ENCODE measurements at regions not wholly inside any gene's neighbourhood (a gene's known extent, or its start where the extent isn't known, plus 50 kb on each side); places are given as distances from the start of the nearest gene placed in this dataset.
"Not testable (repeated sequence)": the region's sequence is repeated elsewhere in the genome, so short reads cannot be mapped to it uniquely, and the experiment has no call there.

DNA sequence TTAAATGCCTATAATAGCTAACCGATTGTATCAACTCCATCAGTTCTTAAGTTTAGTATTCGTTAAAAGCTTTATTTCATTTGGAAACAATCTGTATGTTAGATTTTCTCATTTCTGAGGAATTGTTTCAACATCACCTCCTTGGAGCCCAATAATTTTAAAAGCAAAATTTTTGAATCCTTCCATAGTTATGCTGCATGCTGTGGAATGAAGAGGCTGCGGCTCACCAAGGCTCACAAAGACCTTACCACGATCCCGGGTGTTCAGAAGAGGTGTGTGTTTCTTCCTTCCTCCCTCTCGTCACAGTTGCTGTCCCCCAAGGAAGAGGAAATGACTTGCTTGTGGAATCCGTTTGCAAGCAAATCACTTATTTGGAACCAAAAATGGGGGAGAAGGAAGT, 143.8 kb downstream of the FGF1 start:
- H3K4me1 Mint-ChIP-seq = no peaks in the 10 kb centered on the region
- H3K9me3 Mint-ChIP-seq = no peaks in the 10 kb centered on the region
- H3K36me3 Mint-ChIP-seq = no peaks in the 10 kb centered on the region
- peaks cover 27 to 28% of the 10 kb centered on the region in 2 donors for H3K27me3 Mint-ChIP-seq
- no peak overlapping the region for H3K4me3 Mint-ChIP-seq
- DNase-seq = no peak
- no peak for ATAC-seq (replicated peaks)
- H3K27ac Mint-ChIP-seq = no peak overlapping the region

DNA sequence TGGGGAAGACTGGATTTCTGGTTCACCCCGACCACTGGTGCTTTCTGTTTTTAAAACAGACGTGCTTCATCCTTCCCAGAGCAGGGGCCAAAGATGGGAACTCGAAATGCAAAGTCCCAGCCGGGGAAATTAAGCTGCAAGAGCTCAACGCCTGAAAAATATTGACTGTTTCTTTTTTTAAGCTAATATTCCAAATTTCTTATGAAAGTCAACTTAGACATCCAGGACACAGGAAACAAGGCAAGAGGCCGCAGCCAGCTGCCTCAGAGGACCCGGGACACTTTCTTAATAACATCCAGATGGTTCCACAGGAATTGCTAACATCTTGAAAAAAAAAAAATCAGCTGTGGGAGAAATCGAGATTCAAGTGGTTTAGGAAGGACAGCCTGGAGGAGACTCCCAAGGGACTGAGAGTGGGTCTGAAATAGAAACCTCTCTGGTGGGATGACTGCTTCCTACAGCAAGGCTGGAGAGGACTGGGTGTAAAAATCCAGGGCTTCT, 144.9 kb downstream of the FGF1 start:
- no peak for ATAC-seq (replicated peaks)
- no peaks in the 10 kb centered on the region for H3K4me1 Mint-ChIP-seq
- H3K9me3 Mint-ChIP-seq = no peaks in the 10 kb centered on the region
- peaks cover 29% of the 10 kb centered on the region in 2 donors for H3K27me3 Mint-ChIP-seq
- no peak for DNase-seq
- no peaks in the 10 kb centered on the region for H3K36me3 Mint-ChIP-seq
- H3K27ac Mint-ChIP-seq = no peak overlapping the region
- H3K4me3 Mint-ChIP-seq = no peak overlapping the region

DNA sequence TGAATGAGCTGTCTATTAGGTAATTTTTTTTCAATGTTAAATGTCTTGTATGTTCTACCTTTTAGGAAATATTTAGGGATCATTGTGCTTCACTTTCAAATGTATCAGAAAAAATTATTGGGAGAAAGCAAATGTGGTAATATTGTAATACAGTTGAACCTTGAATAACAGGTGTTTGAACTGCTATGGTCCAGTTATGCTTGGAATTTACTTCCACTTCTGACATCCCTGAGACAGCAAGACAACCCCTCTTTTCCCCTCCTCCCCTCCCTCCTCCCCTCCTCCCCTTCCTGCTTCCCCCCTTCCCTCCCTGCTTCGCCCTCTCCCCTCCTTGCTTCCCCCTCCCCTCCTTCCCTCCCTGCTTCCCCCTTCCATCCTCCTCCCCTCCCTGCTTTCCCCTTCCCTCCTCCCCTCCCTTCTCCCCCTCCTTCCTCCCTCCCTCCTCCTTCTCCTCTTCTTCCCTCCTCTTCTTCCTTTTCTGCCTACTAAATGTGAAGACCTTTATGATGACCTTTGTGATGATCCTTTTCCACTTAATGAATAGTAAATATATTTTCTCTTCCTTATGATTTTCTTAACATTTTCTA, 146.6 kb downstream of the FGF1 start:
- Mint-ChIP-seq H3K36me3 (no peaks in the 10 kb centered on the region), H3K27me3 (peaks cover 24 to 29% of the 10 kb centered on the region in 2 donors), H3K9me3 (peaks cover 0 to 7% of the 10 kb centered on the region in 2 donors), H3K4me3 (no peak overlapping the region), H3K27ac (no peak overlapping the region), H3K4me1 (no peaks in the 10 kb centered on the region)
- no peak for DNase-seq
- no peak for ATAC-seq (replicated peaks)

GRCh38 chr5:142537938-142538337, 148.0 kb downstream of the FGF1 start:
- Mint-ChIP-seq H3K4me3 (no peak overlapping the region), H3K36me3 (no peaks in the 10 kb centered on the region), H3K27me3 (peaks cover 24 to 32% of the 10 kb centered on the region in 2 donors), H3K9me3 (peaks cover 0 to 8% of the 10 kb centered on the region in 2 donors), H3K27ac (no peak overlapping the region), H3K4me1 (no peaks in the 10 kb centered on the region)
- DNase-seq = no peak
- no peak for ATAC-seq (replicated peaks)

GRCh38 chr5:142532781-142533176, 153.1 kb downstream of the FGF1 start:
- Mint-ChIP-seq H3K9me3 (peaks cover 0 to 8% of the 10 kb centered on the region in 2 donors), H3K4me3 (no peak overlapping the region), H3K27me3 (peaks cover 5 to 13% of the 10 kb centered on the region in 2 donors), H3K36me3 (no peaks in the 10 kb centered on the region), H3K27ac (no peak overlapping the region), H3K4me1 (peaks cover 2 to 5% of the 10 kb centered on the region in 2 donors)
- ATAC-seq (replicated peaks) = no peak
- DNase-seq = no peak

- peaks cover 6 to 11% of the 10 kb centered on the region in 2 donors for H3K4me1 Mint-ChIP-seq
Measured at GRCh38 chr5:142531977-142532780, 153.7 kb downstream of the FGF1 start.

DNA sequence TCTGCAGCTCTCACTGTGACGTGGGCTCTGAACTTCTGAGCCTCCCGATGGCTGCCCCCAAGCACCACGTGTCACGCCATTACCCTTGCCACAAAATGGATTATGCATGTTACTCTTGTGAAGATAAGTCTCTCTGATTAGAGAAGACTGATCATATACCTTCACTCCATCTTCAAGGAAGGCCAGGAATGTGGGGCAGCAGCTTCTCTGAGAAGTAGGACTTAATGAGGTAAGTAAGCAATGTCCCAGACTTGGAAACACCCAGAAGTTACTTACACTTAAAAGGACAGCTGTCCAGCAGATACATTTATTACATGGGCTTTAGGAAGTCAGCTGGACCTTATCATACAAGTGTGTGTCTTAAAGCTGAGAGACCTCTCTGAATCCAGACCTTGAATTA, 155.0 kb downstream of the FGF1 start:
- H3K27ac Mint-ChIP-seq = no peak overlapping the region
- DNase-seq (no peak), ATAC-seq (replicated peaks) (no peak)
- no peaks in the 10 kb centered on the region for H3K36me3 Mint-ChIP-seq
- H3K27me3 Mint-ChIP-seq = peaks cover 0 to 6% of the 10 kb centered on the region in 2 donors
- no peak overlapping the region for H3K4me3 Mint-ChIP-seq
- peaks cover 0 to 8% of the 10 kb centered on the region in 2 donors for H3K9me3 Mint-ChIP-seq
- peaks cover 6 to 13% of the 10 kb centered on the region in 2 donors for H3K4me1 Mint-ChIP-seq

More at GRCh38 chr5:142531977-142532780, 153.7 kb downstream of the FGF1 start:
- no peak overlapping the region for H3K4me3 Mint-ChIP-seq
- no peak for DNase-seq
- no peak overlapping the region for H3K27ac Mint-ChIP-seq
- no peaks in the 10 kb centered on the region for H3K36me3 Mint-ChIP-seq
- peaks cover 0 to 8% of the 10 kb centered on the region in 2 donors for H3K9me3 Mint-ChIP-seq
- ATAC-seq (replicated peaks) = no peak
- H3K27me3 Mint-ChIP-seq = peaks cover 2 to 9% of the 10 kb centered on the region in 2 donors

DNA sequence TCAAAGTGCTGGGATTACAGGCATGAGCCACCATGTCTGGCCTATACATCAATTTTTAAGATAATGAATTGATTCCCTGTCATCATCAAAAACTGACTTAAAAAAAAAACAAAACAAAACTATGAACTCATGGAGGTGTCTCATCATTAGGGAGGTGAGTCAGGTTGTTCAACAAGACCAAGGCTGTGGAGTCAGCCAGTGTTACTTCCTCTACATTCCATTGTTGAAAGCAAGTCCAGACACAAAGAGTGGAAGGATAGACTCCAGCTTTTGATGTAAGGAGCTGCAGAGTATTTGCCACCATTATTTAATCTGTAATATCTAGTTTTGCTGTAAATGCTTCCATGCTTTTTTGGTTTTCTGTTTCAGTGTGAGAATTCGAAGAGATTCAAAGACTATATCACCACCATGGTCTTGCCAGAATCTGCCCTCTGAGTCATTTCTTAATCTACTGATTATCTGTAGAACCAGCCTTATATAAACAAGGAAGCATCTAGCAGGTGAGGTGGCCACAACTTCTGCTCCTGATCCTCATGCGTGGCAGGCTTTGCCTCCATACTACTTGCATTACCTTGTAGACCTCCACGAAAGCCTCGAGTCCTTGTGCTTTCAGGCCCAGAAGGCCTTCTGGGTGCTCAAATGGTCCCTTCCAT, 156.1 kb downstream of the FGF1 start:
- Mint-ChIP-seq H3K27me3 (peaks cover 0 to 6% of the 10 kb centered on the region in 2 donors), H3K36me3 (no peaks in the 10 kb centered on the region), H3K4me3 (no peak overlapping the region), H3K4me1 (peaks cover 6 to 13% of the 10 kb centered on the region in 2 donors), H3K27ac (no peak overlapping the region), H3K9me3 (peaks cover 0 to 5% of the 10 kb centered on the region in 2 donors)
- ATAC-seq (replicated peaks) (no peak), DNase-seq (no peak)

- peaks cover 6 to 13% of the 10 kb centered on the region in 2 donors for H3K4me1 Mint-ChIP-seq
- no peak for DNase-seq
- H3K4me3 Mint-ChIP-seq = no peak overlapping the region
- no peaks in the 10 kb centered on the region for H3K36me3 Mint-ChIP-seq
- H3K9me3 Mint-ChIP-seq = no peaks in the 10 kb centered on the region
- peaks cover 7 to 13% of the 10 kb centered on the region in 2 donors for H3K27me3 Mint-ChIP-seq
- peak; percentile 54 to 55 for ATAC-seq (replicated peaks)
- no peak overlapping the region for H3K27ac Mint-ChIP-seq
Measured at GRCh38 chr5:142527664-142528295, 158.1 kb downstream of the FGF1 start.

DNA sequence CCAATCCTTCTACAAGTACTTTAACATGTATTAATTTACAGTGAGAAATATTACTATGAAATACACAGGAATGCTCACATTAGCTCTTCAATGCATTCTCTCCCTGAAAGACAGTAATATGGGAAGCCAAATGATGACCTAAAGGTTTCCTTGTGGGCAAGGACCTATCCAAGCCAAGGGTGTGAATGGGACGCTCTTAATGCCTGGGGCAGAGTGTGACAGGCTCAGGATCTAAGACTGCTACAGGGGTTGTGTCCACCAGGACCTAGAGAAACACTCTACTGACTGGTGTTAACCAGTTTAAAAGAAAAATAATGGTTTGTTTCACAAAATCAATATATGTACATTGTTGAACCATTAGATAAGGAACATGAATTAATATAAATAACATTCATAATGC, 158.7 kb downstream of the FGF1 start:
- DNase-seq (no peak), ATAC-seq (replicated peaks) (no peak)
- Mint-ChIP-seq H3K27ac (no peak overlapping the region), H3K9me3 (no peaks in the 10 kb centered on the region), H3K36me3 (no peaks in the 10 kb centered on the region), H3K27me3 (peaks cover 7 to 11% of the 10 kb centered on the region in 2 donors), H3K4me1 (peaks cover 6 to 13% of the 10 kb centered on the region in 2 donors), H3K4me3 (no peak overlapping the region)

DNA sequence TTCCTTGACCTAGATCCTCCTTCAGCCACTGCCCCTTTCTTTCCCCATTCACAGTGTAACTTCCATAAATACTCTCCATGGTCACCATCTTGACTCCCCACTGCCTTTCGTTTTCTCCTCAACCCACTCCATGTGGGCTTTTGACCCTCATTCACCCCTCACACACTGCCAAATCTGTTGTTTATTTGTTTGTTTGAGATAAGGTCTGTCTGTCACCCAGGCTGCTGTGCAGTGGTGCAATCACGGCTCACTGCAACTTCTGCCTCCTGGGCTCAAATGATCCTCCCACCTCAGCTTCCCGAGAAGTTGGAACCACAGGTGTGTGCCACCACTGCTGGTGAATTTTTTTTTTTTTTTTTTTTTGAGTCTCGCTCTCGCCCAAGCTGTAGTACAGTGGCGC, 162.9 kb downstream of the FGF1 start:
- no peak for ATAC-seq (replicated peaks)
- Mint-ChIP-seq H3K4me3 (no peak overlapping the region), H3K9me3 (no peaks in the 10 kb centered on the region), H3K27ac (no peak overlapping the region), H3K36me3 (no peaks in the 10 kb centered on the region), H3K4me1 (peaks cover 6 to 10% of the 10 kb centered on the region in 2 donors), H3K27me3 (peaks cover 11 to 12% of the 10 kb centered on the region in 2 donors)
- DNase-seq = no peak

DNA sequence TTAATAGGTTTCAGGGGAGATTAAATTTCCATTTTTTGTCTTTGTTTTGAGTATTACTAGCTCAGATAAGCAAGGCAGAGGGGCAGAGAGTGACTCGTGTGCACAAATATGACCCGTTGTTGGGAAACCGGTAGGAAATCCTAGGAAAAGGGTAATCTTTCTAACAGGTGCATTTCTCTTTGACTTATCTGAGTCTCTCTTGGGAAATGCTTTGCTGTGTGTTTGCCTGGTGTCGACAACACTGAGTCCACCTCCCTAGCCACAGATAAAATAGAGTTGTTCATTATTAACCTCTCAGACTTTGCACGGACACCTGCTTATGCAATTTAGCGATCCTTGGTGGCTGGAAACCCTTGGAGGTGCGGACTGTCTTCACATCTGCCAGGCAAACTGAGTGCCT, 164.2 kb downstream of the FGF1 start:
- H3K27ac Mint-ChIP-seq = no peak overlapping the region
- no peaks in the 10 kb centered on the region for H3K4me1 Mint-ChIP-seq
- ATAC-seq (replicated peaks) = no peak
- peaks cover 5% of the 10 kb centered on the region in 2 donors for H3K36me3 Mint-ChIP-seq
- peaks cover 11 to 12% of the 10 kb centered on the region in 2 donors for H3K27me3 Mint-ChIP-seq
- H3K9me3 Mint-ChIP-seq = peaks cover 5 to 6% of the 10 kb centered on the region in 2 donors
- no peak for DNase-seq
- no peak overlapping the region for H3K4me3 Mint-ChIP-seq

GRCh38 chr5:142520885-142521284, 165.0 kb downstream of the FGF1 start:
- peaks cover 11 to 12% of the 10 kb centered on the region in 2 donors for H3K9me3 Mint-ChIP-seq
- no peak overlapping the region for H3K27ac Mint-ChIP-seq
- H3K27me3 Mint-ChIP-seq = peaks cover 11 to 12% of the 10 kb centered on the region in 2 donors
- no peaks in the 10 kb centered on the region for H3K4me1 Mint-ChIP-seq
- DNase-seq = no peak
- peaks cover 11 to 12% of the 10 kb centered on the region in 2 donors for H3K36me3 Mint-ChIP-seq
- no peak overlapping the region for H3K4me3 Mint-ChIP-seq
- no peak for ATAC-seq (replicated peaks)

GRCh38 chr5:142519913-142520312, 166.0 kb downstream of the FGF1 start:
- Mint-ChIP-seq H3K9me3 (peaks cover 11 to 12% of the 10 kb centered on the region in 2 donors), H3K36me3 (peaks cover 11 to 12% of the 10 kb centered on the region in 2 donors), H3K27me3 (peaks cover 11 to 12% of the 10 kb centered on the region in 2 donors)
- not testable (repeated sequence) for H3K4me3 Mint-ChIP-seq; DNase-seq; ATAC-seq (replicated peaks); H3K27ac Mint-ChIP-seq; H3K4me1 Mint-ChIP-seq
